H4 (cell line): ENCODE measurements at regions not wholly inside any gene's neighbourhood (a gene's known extent, or its start where the extent isn't known, plus 50 kb on each side); places are given as distances from the start of the nearest gene placed in this dataset.
"Not testable (repeated sequence)": the region's sequence is repeated elsewhere in the genome, so short reads cannot be mapped to it uniquely, and the experiment has no call there.

ENCODE experiments used
- DNase-seq: peaks from one replicate; pipeline ENCODE4 v3.0.0-alpha.2; 2015; ENCODE audit warnings: low spot score

DNA sequence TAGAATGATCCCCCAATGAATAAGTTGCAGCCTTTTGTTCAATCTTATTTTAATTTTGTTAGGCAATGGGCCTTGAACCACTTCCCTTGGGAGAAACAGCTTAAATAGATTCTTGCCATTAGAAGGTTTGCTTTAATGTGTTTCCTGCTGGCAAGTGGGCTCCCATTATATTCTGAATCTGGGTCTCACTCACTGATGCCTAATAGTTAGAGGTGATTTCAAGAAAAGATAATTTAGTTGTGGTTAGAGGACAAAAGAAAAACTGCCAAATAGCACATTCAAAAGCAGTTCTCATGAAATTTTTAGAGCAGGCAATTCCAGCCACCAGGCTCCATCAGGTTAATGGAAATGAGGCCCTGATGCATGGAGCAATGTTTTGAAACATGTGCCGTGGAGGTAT lies 362.6 kb upstream of the CHORDC1 start:
- no peak for DNase-seq

GRCh38 chr11:90582999-90583398 lies 360.1 kb upstream of the CHORDC1 start:
- not testable (repeated sequence) for DNase-seq

- DNase-seq: no peak
Observed at GRCh38 chr11:90564531-90564930, 341.7 kb upstream of the CHORDC1 start.

DNA sequence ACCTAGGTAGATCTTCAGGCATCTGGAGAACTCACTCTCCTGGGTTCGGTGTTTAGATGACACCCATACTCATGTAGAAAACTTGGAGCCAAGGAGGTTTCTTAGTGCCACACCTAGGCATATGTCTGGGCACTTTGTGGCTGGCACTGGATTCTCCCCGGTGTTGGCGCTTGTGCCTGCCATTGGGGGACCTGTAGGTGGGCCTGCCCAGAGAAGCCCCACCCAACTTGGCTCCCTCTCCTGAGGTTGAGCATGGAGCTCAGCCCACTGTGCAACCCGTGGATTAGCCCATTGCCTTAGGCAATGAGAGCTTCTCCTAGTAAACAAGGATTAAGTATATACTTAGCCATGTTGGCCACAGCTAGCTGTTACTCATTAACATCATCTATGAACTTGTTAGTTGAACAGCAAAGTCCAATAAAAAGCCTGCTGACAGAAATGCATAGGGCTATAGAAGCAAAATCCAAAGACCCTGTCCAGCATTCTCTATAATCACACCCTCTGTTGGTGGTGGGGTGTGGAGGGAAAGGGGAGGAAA lies 335.5 kb upstream of the CHORDC1 start:
- DNase-seq: no peak

- DNase-seq: no peak
Observed at GRCh38 chr11:90556606-90557005, 333.8 kb upstream of the CHORDC1 start.

GRCh38 chr11:90556026-90556425 lies 333.2 kb upstream of the CHORDC1 start:
- DNase-seq: no peak

- no peak for DNase-seq
Observed at GRCh38 chr11:90555477-90555876, 332.6 kb upstream of the CHORDC1 start.

DNA sequence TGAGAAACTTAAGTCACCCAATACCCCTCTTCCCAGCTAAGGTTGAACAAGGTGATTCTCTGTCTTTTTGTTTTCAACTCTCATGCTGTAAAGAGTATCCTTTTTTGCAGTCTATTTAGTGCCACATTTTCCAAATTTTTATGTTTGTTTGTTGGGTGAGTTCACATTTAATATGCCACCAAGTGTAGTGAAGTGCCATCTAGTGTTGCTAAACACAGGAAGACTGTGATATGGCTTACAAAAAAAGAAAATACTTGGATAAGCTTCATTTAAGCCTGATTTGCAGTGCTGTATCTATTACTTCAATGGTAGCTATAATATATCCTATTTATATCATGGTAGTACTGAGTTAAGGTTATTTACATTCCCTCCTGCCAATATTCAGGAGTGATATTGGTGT lies 319.2 kb upstream of the CHORDC1 start:
- no peak for DNase-seq

DNA sequence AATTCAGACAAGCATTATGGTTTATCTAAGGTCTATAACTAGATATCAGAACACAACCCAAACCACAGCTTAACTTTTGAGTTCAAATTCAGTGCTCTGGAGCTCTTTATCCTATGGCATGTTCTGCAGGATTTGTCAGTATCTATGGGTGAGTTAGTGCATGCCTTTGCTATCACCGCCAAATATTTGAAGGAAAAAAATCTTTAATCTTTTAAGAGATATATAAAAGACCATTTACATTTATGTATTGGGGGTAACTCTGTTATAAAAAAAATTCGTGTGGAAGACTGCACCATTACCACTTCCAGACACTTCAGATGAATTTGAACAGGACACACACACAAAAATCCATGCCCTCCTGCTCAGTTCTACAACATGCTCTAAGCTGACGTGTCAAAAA lies 313.5 kb upstream of the CHORDC1 start:
- no peak for DNase-seq

- DNase-seq: no peak
Observed at GRCh38 chr11:90532125-90532524, 309.3 kb upstream of the CHORDC1 start.

GRCh38 chr11:90531001-90531400 lies 308.2 kb upstream of the CHORDC1 start:
- no peak for DNase-seq

DNA sequence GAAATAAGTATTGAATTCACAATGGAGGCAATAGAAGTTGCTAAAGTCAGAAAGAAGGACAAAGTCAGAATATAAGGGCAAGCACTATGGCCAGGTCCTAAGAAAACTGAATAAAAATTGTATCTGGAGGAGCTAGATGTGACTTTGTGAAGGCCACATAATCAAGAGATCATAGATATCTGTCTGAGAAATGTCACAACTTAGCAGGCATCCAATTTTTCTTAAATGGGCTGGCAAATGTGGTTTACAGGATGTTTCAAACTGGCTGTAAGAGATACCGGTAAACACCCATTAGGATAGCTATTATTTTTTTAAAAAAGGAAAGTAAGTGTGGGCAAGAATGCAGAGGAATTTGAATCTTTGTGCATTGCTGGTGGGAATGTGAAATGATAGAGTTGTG lies 303.1 kb upstream of the CHORDC1 start:
- DNase-seq: no peak

DNA sequence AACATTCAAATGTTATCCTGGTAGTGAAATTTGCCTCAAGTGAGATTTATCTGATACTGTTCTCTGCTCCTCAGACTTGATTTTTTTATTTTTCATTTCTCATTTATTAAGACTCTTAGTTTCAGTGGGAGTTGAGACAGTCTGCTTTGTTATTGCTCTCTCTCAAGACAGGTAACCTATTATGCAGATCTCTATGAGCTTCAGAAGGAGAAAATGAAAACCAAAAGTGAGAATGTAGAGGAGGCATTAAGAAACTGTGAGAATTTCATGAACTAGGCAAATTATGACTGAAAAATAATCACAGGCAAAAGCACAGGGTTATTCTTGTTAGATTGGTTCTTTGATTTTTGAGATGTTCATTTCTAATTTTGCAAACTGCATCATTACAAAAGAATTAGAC lies 290.0 kb upstream of the CHORDC1 start:
- no peak for DNase-seq

GRCh38 chr11:90510839-90511238 lies 288.0 kb upstream of the CHORDC1 start:
- no peak for DNase-seq

GRCh38 chr11:90500922-90501568 lies 278.2 kb upstream of the CHORDC1 start:
- no peak for DNase-seq

DNA sequence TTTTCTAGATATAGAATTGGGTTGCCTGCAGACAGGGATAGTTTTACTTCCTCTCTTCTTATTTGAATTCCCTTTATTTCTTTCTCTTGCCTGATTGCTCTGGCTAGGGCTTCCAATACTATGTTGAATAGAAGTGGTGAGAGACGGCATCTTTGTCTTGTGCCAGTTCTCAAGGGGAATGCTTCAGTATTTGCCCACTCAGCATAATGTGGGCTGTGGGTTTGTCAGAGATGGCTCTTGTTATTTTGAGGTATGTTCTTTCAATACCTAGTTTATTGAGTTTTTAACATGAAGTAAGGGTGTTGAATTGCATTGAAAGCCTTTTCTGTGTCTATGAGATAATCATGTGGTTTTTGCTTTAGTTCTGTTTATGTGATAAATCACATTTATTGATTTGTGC lies 273.9 kb upstream of the CHORDC1 start:
- DNase-seq: no peak

- DNase-seq: no peak
Observed at GRCh38 chr11:90493379-90493778, 270.5 kb upstream of the CHORDC1 start.

GRCh38 chr11:90491466-90491865 lies 268.6 kb upstream of the CHORDC1 start:
- no peak for DNase-seq

DNA sequence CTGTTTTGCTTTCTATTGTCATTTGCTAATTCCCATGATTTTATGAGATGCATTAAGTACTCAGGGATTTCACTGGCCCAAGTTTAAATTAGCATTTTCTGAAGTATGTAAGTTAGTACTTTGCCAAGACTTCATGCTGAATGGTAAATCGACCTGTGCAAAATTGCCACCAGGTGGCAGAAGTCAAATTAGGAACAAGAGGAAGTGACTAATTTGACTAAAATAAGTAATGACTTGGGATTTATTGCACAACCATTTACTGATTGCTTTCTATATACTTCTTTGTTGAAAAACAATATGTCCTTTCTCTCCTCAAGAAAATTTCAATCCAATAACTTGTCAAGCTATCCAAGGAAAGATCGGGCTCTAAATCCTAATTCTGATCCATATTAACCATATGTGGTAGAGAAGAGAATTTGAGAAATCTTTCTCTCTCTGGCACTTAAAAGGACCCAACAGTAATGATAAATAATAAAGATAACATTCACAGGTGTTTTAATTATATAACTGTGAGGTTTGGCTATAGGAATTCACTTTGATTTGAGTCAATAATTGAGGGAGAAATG lies 253.7 kb upstream of the CHORDC1 start:
- DNase-seq: peak; percentile 55

DNA sequence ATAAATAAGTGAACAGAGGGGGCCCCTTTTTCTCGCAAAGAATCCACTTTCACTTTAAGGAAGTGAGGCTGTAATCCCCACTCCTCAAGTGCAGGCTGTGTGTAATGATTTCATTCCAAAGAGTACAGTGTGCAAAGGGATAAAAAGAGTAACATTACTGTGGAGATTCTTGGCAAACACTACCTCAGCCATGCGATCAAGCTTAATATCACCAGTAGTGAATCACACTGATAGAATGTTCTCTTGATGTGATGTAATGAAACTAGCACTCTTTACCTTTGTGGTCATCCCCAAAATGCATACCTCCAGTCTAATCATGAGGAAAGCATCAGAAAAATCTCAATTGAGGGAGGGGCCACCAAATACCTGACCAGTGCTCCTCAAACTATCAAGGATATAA lies 246.1 kb upstream of the CHORDC1 start:
- DNase-seq: no peak

GRCh38 chr11:90465553-90465952 lies 242.7 kb upstream of the CHORDC1 start:
- no peak for DNase-seq

DNA sequence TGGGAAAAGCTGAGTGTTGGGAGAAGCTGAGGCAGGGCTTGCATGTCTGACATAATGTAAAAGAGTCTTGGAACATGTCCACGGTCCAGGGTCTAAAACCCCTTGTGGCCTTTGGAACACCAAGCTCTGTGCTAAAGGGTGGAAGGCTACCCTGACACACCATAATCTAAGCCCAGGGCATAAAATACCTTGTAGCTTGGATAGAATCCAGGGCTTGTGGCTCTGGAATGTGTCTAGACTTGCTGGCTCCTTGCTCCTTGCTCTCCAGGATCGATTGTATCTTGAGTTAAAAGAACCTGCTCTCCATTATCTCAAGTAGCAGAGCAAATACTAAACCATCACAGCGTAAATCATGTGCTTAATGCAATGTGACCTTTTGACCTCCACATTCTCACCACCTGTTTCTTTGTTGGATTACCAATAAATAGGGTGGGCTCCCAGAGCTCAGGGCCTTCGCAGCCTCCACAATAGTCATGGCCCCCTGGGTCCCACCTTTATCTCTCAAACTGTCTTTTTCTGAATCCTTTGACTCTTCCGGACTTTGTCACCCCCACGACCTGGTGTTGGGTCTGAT lies 232.6 kb upstream of the CHORDC1 start:
- not testable (repeated sequence) for DNase-seq

- DNase-seq: no peak
Observed at GRCh38 chr11:90453525-90453924, 230.7 kb upstream of the CHORDC1 start.
